GM12878 (cell line): ENCODE measurements at regions not wholly inside any gene's neighbourhood (a gene's known extent, or its start where the extent isn't known, plus 50 kb on each side); places are given as distances from the start of the nearest gene placed in this dataset.
"Not testable (repeated sequence)": the region's sequence is repeated elsewhere in the genome, so short reads cannot be mapped to it uniquely, and the experiment has no call there.

Source experiments
- ATAC-seq: fragments of 200-7000 bp; cut with Tn5 transposase; 3 replicates; pipeline ENCODE4 v1.9.1; 2020; ENCODE audit warnings: mild to moderate bottlenecking, moderate library complexity
- BruUV-seq: library from RNA; stranded (reverse); fragments of 400-500 nt; replicated peaks from 2 replicates; lab custom pipeline; 2021; lab: Mats Ljungman, UMichigan
- CTCF ChIA-PET: fragments of 300-600 bp; sonication (Branson Sonifier 250); formaldehyde crosslinking; extraction: SDS; loops from one replicate; lab custom pipeline; 2021; ENCODE audit warnings: inconsistent platforms; lab: Yijun Ruan, JAX
- POLR2A ChIA-PET: fragments of 350-600 bp; formaldehyde crosslinking; extraction: SDS; loops from one replicate; lab custom pipeline; 2021; ENCODE audit warnings: inconsistent platforms; lab: Charles Lee
- RAD21 ChIA-PET: fragments of 300-600 bp; sonication (Branson Sonifier 250); formaldehyde crosslinking; loops from one replicate; lab custom pipeline; 2023; ENCODE audit warnings: antibody characterized with exemption; ENCODE audit not compliant: unreplicated experiment; lab: Charles Lee
- SMC1A ChIA-PET: fragments of 300-600 bp; sonication (Branson Sonifier 250); formaldehyde crosslinking; loops from one replicate; lab custom pipeline; 2023; ENCODE audit not compliant: unreplicated experiment, uncharacterized antibody; lab: Charles Lee
- DNase-seq: peaks from one replicate; pipeline ENCODE4 v3.0.0-alpha.2; 2011; ENCODE audit warnings: low read depth, low spot score
- FAIRE-seq: peaks from 3 replicates; lab custom pipeline; 2011; peaks lifted over from hg19 to GRCh38; lab: Jason Lieb, UNC
- H2AFZ ChIP-seq: 2 replicates; pipeline ENCODE4 v1.6.0; 2011; ENCODE audit warnings: low read depth, low read length, control low read depth; ENCODE audit not compliant: control insufficient read depth
- H3K27ac ChIP-seq: 2 replicates; pipeline ENCODE4 v1.5.1; 2011; ENCODE audit warnings: control low read depth; ENCODE audit not compliant: control insufficient read depth, insufficient read depth
- H3K27me3 ChIP-seq, 2 experiments: replicated peaks in 1 of 2; 2 replicates each; pipeline versions ENCODE4 v1.6.0 to v1.6.1; 2011; ENCODE audit warnings: low read length in 1 of 2; ENCODE audit not compliant: control insufficient read depth in 2 of 2, insufficient read depth in 2 of 2
- H3K36me3 ChIP-seq, 2 experiments: 2 replicates each; pipeline ENCODE4 v1.5.1; 2011; ENCODE audit warnings: low read length in 1 of 2; ENCODE audit not compliant: control insufficient read depth in 2 of 2, insufficient read depth in 2 of 2
- H3K4me1 ChIP-seq: 2 replicates; pipeline ENCODE4 v1.6.1; 2011; ENCODE audit warnings: mild to moderate bottlenecking, low read length, moderate library complexity, mixed read lengths; ENCODE audit not compliant: control insufficient read depth, insufficient read depth
- H3K4me2 ChIP-seq: 2 replicates; pipeline ENCODE4 v1.6.0; 2011; ENCODE audit warnings: control low read depth; ENCODE audit not compliant: control insufficient read depth, insufficient read depth
- H3K4me3 ChIP-seq: fragments of 200-600 bp; sonication (generic); 2 replicates; pipeline ENCODE4 v1.5.1; 2016
- H3K79me2 ChIP-seq: 2 replicates; pipeline ENCODE4 v1.6.0; 2011; ENCODE audit warnings: low read length; ENCODE audit not compliant: control insufficient read depth, insufficient read depth
- H3K9ac ChIP-seq: 2 replicates; pipeline ENCODE4 v1.8.0; 2011; ENCODE audit warnings: low read length, control low read depth, mixed read lengths; ENCODE audit not compliant: control insufficient read depth, insufficient read depth
- H3K9me3 ChIP-seq: replicated peaks from 3 replicates; pipeline ENCODE4 v1.5.1; 2011; ENCODE audit warnings: mild to moderate bottlenecking, low read length; ENCODE audit not compliant: control insufficient read depth, insufficient read depth
- H4K20me1 ChIP-seq: 2 replicates; pipeline ENCODE4 v1.6.0; 2011; ENCODE audit not compliant: control insufficient read depth, insufficient read depth
- MTA3 ChIP-seq: IDR thresholded peaks from 2 replicates; pipeline ENCODE4 v1.6.1; 2012; ENCODE audit warnings: low read length, inconsistent platforms, borderline replicate concordance
- SMC3 ChIP-seq: IDR thresholded peaks from 2 replicates; pipeline ENCODE4 v1.6.1; 2011; ENCODE audit warnings: low read length, improper control_type of control experiment, borderline replicate concordance
- WGBS: methylation state at CpG from one replicate; pipeline ENCODE4 v1.1.6; 2016; ENCODE audit warnings: low lambda C conversion rate; ENCODE audit not compliant: insufficient replicate concordance, insufficient coverage; ENCODE audit errors: missing lambda C conversion rate; 5-methylcytosine and 5-hydroxymethylcytosine counted together
- in situ Hi-C: fragments of 300-500 bp; cut with MboI; formaldehyde crosslinking; loops from 9 replicates; pipeline ENCODE4 v1.14.3; 2018; ENCODE audit warnings: mixed read lengths
- intact Hi-C: fragments of 100-400 bp; cut with micrococcal nuclease; formaldehyde crosslinking; loops from one replicate; pipeline ENCODE4 v1.14.2; 2022; ENCODE audit not compliant: unreplicated experiment
- TF ChIP-seq, protein P1 (sequence below): IDR thresholded peaks from 2 replicates; pipeline ENCODE4 v1.6.1; 2011; ENCODE audit warnings: borderline replicate concordance, low read depth, mild to moderate bottlenecking, moderate library complexity, mixed read lengths, low read length; ENCODE audit not compliant: insufficient read depth; ENCODE audit errors: extremely low read length
- TF ChIP-seq, protein P2 (sequence below), 3 experiments: IDR thresholded peaks in 2 of 3; conservative IDR thresholded peaks in 1 of 3; 2 replicates each; pipeline ENCODE4 v1.5.1; 2011; ENCODE audit warnings: low read depth in 3 of 3, low read length in 3 of 3, mild to moderate bottlenecking in 3 of 3, control low read depth in 2 of 3, moderate library complexity in 2 of 3, inconsistent platforms in 1 of 3, mixed read lengths in 1 of 3; ENCODE audit not compliant: control insufficient read depth in 2 of 3, insufficient read depth in 1 of 3; ENCODE audit errors: extremely low read depth in 1 of 3

DNA sequence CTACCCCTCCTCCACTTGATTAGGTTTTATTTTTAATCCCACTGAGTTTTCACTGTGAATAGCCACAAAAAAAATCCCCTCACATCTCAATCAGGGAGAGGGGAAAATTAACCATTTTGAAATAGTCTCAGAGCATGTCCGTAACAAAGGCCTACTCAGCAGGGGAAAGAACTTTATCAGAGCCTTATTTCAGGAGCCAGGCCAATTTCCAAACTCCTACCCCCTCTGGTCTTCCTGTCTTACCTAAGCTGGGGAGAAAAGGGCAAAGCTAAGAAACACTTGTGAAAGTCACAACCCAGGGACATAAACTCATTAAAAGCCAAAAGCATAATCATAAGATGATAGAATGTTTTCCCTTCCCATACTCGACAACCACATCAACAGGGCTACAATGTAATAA lies 260.3 kb upstream of the DIO3 start (continued):
- TF ChIP-seq, protein P1, sequence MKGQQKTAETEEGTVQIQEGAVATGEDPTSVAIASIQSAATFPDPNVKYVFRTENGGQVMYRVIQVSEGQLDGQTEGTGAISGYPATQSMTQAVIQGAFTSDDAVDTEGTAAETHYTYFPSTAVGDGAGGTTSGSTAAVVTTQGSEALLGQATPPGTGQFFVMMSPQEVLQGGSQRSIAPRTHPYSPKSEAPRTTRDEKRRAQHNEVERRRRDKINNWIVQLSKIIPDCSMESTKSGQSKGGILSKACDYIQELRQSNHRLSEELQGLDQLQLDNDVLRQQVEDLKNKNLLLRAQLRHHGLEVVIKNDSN = no peak
- TF ChIP-seq MTA3 = no peak
- TF ChIP-seq SMC3 = no peak
- TF ChIP-seq, protein P2, sequence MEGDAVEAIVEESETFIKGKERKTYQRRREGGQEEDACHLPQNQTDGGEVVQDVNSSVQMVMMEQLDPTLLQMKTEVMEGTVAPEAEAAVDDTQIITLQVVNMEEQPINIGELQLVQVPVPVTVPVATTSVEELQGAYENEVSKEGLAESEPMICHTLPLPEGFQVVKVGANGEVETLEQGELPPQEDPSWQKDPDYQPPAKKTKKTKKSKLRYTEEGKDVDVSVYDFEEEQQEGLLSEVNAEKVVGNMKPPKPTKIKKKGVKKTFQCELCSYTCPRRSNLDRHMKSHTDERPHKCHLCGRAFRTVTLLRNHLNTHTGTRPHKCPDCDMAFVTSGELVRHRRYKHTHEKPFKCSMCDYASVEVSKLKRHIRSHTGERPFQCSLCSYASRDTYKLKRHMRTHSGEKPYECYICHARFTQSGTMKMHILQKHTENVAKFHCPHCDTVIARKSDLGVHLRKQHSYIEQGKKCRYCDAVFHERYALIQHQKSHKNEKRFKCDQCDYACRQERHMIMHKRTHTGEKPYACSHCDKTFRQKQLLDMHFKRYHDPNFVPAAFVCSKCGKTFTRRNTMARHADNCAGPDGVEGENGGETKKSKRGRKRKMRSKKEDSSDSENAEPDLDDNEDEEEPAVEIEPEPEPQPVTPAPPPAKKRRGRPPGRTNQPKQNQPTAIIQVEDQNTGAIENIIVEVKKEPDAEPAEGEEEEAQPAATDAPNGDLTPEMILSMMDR (IDR thresholded peaks at IDR 0.05 in 2 of 3, conservative IDR thresholded peaks at IDR 0.05 in 1 of 3; ENCODE audit: control insufficient read depth in 2 of 3, extremely low read depth in 1 of 3, insufficient read depth in 1 of 3, low read depth in 3 of 3, low read length in 3 of 3) = no peak

DNA sequence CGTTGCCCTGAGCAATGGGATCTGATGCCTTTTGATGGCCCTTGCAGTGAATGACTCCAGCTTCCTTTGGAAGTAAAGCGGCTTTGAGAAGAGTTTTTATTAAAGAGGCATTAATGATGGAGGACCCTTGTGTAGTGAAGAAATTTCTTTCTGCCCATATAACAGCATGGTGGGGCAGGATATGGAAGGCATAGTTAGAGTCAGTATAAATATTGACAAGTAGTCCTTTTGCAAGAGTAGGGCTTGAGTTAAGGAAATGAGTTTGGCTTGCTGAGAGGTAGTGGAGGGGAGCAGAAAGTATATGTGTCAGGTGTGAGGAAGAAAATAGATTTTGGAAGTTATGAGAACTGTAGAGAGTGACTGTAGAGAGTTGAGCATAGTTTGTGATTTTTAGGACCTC lies 254.1 kb upstream of the DIO3 start:
- CTCF ChIA-PET, H3K4me2 ChIP-seq, H2AFZ ChIP-seq, FAIRE-seq, H3K79me2 ChIP-seq, intact Hi-C loops, H3K36me3 ChIP-seq, DNase-seq, RAD21 ChIA-PET, H3K9ac ChIP-seq, H3K27me3 ChIP-seq, H3K4me1 ChIP-seq, H3K9me3 ChIP-seq, POLR2A ChIA-PET, ATAC-seq, BruUV-seq, H4K20me1 ChIP-seq, SMC1A ChIA-PET, H3K27ac ChIP-seq, in situ Hi-C loops, H3K4me3 ChIP-seq: not testable (repeated sequence)
- 3% methylated on average over 2 of the region's 2 CpGs for WGBS

DNA sequence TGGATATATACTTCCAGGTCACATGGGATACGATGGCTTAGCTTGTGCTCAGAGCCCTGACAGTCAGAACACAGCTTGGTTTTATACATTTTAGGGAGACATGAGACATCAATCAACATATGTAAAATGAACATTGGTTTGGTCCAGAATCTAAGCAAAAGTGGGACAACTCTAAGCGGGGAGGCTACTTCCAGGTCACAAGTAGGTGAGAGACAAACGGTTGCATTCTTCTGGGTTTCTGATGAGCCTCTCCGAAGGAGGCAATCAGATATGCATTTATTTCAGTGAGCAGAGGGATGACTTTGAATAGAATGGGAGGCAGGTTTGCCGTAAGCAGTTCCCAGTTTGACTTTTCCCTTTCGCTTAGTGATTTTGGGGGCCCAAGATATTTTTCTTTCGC lies 250.1 kb upstream of the DIO3 start:
- POLR2A ChIA-PET, BruUV-seq, H3K4me3 ChIP-seq, DNase-seq, H3K4me1 ChIP-seq, in situ Hi-C loops, ATAC-seq, RAD21 ChIA-PET, H3K9ac ChIP-seq, H3K27me3 ChIP-seq, H3K4me2 ChIP-seq, intact Hi-C loops, H2AFZ ChIP-seq, H3K9me3 ChIP-seq, H3K27ac ChIP-seq, FAIRE-seq, H4K20me1 ChIP-seq, SMC1A ChIA-PET, CTCF ChIA-PET, H3K36me3 ChIP-seq, H3K79me2 ChIP-seq: not testable (repeated sequence)
- WGBS = 44% methylated on average over 7 of the region's 7 CpGs
